H1 (cell line): ENCODE measurements at regions not wholly inside any gene's neighbourhood (a gene's known extent, or its start where the extent isn't known, plus 50 kb on each side); places are given as distances from the start of the nearest gene placed in this dataset.

Experiments used
- CTCF ChIA-PET: fragments of 300-600 bp; sonication (Branson Sonifier 250); formaldehyde crosslinking; loops from one replicate; lab custom pipeline; 2021; ENCODE audit not compliant: partially characterized antibody; lab: Charles Lee
- POLR2A ChIA-PET: fragments of 300-600 bp; sonication (Branson Sonifier 250); formaldehyde crosslinking; loops from one replicate; lab custom pipeline; 2021; ENCODE audit warnings: inconsistent platforms; ENCODE audit not compliant: partially characterized antibody; lab: Charles Lee
- DNase-seq, 2 experiments: peaks; one replicate each; pipeline versions ENCODE4 v3.0.0 to v3.0.0-alpha.2; 2010 to 2022; ENCODE audit warnings: low spot score in 2 of 2, low read depth in 1 of 2, mixed read lengths in 1 of 2
- FAIRE-seq: peaks from 2 replicates; lab custom pipeline; 2011; peaks lifted over from hg19 to GRCh38; lab: Jason Lieb, UNC
- H2AFZ ChIP-seq: 2 replicates; pipeline ENCODE4 v1.8.1; 2012; ENCODE audit warnings: low read length, inconsistent platforms
- H2AK5ac ChIP-seq: 2 replicates; pipeline ENCODE4 v1.6.1; 2013; ENCODE audit warnings: low read depth, low read length
- H2BK120ac ChIP-seq: replicated peaks from 2 replicates; pipeline ENCODE3; 2013; ENCODE audit warnings: low read depth, low read length, inconsistent platforms
- H2BK12ac ChIP-seq: 2 replicates; pipeline ENCODE4 v1.6.1; 2013; ENCODE audit warnings: low read depth, low read length
- H2BK15ac ChIP-seq: 2 replicates; pipeline ENCODE4 v1.6.1; 2013; ENCODE audit warnings: low read length
- H2BK20ac ChIP-seq: 2 replicates; pipeline ENCODE4 v1.6.1; 2013; ENCODE audit warnings: low read length
- H2BK5ac ChIP-seq: 2 replicates; pipeline ENCODE4 v1.6.1; 2013; ENCODE audit warnings: low read depth, low read length
- H3K14ac ChIP-seq: 2 replicates; pipeline ENCODE4 v1.6.1; 2013; ENCODE audit warnings: inconsistent platforms; ENCODE audit not compliant: insufficient read length
- H3K18ac ChIP-seq: 2 replicates; pipeline ENCODE4 v1.6.1; 2013; ENCODE audit warnings: low read length; ENCODE audit errors: extremely low read depth
- H3K23ac ChIP-seq: 2 replicates; pipeline ENCODE4 v1.6.1; 2013; ENCODE audit warnings: inconsistent platforms; ENCODE audit not compliant: insufficient read length
- H3K23me2 ChIP-seq: 2 replicates; pipeline ENCODE4 v1.6.1; 2013; ENCODE audit warnings: low read depth, low read length
- H3K27ac ChIP-seq: 2 replicates; pipeline ENCODE4 v1.6.1; 2011; ENCODE audit warnings: low read depth, low read length, inconsistent platforms
- H3K27me3 ChIP-seq, 4 experiments: replicated peaks in 1 of 4; 1 replicate in 1 of 4; 2 replicates in 3 of 4; pipeline versions ENCODE4 v1.6.1 to v1.8.1; 2011 to 2013; ENCODE audit warnings: low read length in 3 of 4, mild to moderate bottlenecking in 3 of 4, inconsistent platforms in 2 of 4, mixed read lengths in 2 of 4, moderate library complexity in 1 of 4; ENCODE audit not compliant: control insufficient read depth in 3 of 4, insufficient read depth in 3 of 4; ENCODE audit errors: extremely low read depth in 1 of 4
- H3K36me3 ChIP-seq, 4 experiments: 2 replicates each; pipeline versions ENCODE4 v1.6.1 to v1.8.1; 2011 to 2013; ENCODE audit warnings: mild to moderate bottlenecking in 4 of 4, low read length in 3 of 4, moderate library complexity in 2 of 4, control low read depth in 1 of 4, inconsistent platforms in 1 of 4; ENCODE audit not compliant: insufficient read depth in 4 of 4, control insufficient read depth in 2 of 4
- H3K4ac ChIP-seq: replicated peaks from 2 replicates; pipeline ENCODE3; 2013; ENCODE audit warnings: low read length, low read depth, mixed read lengths, inconsistent platforms; ENCODE audit not compliant: insufficient read length
- H3K4me1 ChIP-seq, 4 experiments: replicated peaks in 1 of 4; 1 replicate in 1 of 4; 2 replicates in 3 of 4; pipeline versions ENCODE4 v1.6.1 to v1.8.1; 2011 to 2013; ENCODE audit warnings: low read length in 3 of 4, inconsistent platforms in 2 of 4, mixed read lengths in 1 of 4; ENCODE audit not compliant: insufficient read depth in 4 of 4, control insufficient read depth in 3 of 4
- H3K4me2 ChIP-seq, 2 experiments: 2 replicates each; pipeline versions ENCODE4 v1.6.1 to v1.8.1; 2011 to 2013; ENCODE audit warnings: low read depth in 2 of 2, low read length in 2 of 2, control low read depth in 1 of 2, inconsistent platforms in 1 of 2, mild to moderate bottlenecking in 1 of 2; ENCODE audit not compliant: insufficient read depth in 1 of 2
- H3K4me3 ChIP-seq, 4 experiments: fragments of 200-600, 300-600 bp in 1 of 4; sonication (generic), shearing (Covaris generic), sonication (Bioruptor Twin) in 1 of 4; 2 replicates each; pipeline versions ENCODE4 v1.5.1 to v1.8.1; 2011 to 2016; ENCODE audit warnings: low read length in 4 of 4, low read depth in 3 of 4, control low read depth in 2 of 4, inconsistent platforms in 2 of 4, mild to moderate bottlenecking in 2 of 4, mixed read lengths in 1 of 4, moderate library complexity in 1 of 4; ENCODE audit not compliant: insufficient read depth in 2 of 4; ENCODE audit errors: extremely low read depth in 1 of 4
- H3K56ac ChIP-seq: replicated peaks from 2 replicates; pipeline ENCODE3; 2013; ENCODE audit warnings: low read depth, mild to moderate bottlenecking, mixed read lengths, low read length, inconsistent platforms; ENCODE audit not compliant: insufficient read length
- H3K79me1 ChIP-seq: 2 replicates; pipeline ENCODE4 v1.6.1; 2013; ENCODE audit warnings: low read depth, low read length, control low read depth
- H3K79me2 ChIP-seq, 2 experiments: 2 replicates each; pipeline versions ENCODE4 v1.6.1 to v1.8.1; 2012 to 2013; ENCODE audit warnings: low read length in 2 of 2, mild to moderate bottlenecking in 2 of 2, inconsistent platforms in 1 of 2; ENCODE audit not compliant: insufficient read depth in 2 of 2, control insufficient read depth in 1 of 2
- H3K9ac ChIP-seq, 4 experiments: replicated peaks in 1 of 4; 1 replicate in 1 of 4; 2 replicates in 3 of 4; pipeline versions ENCODE4 v1.6.1 to v1.8.1; 2011 to 2013; ENCODE audit warnings: low read depth in 3 of 4, low read length in 3 of 4, control low read depth in 2 of 4, mild to moderate bottlenecking in 2 of 4, moderate library complexity in 2 of 4, inconsistent platforms in 1 of 4; ENCODE audit errors: extremely low read depth in 1 of 4
- H3K9me3 ChIP-seq, 2 experiments: 2 replicates each; pipeline versions ENCODE4 v1.6.1 to v1.8.1; 2012 to 2013; ENCODE audit warnings: mild to moderate bottlenecking in 2 of 2, moderate library complexity in 2 of 2, control low read depth in 1 of 2, inconsistent platforms in 1 of 2, low read depth in 1 of 2, low read length in 1 of 2, mixed read lengths in 1 of 2; ENCODE audit not compliant: insufficient read depth in 2 of 2
- H4K20me1 ChIP-seq, 2 experiments: replicated peaks in 1 of 2; 2 replicates each; pipeline versions ENCODE3 to v1.8.1; 2011 to 2013; ENCODE audit warnings: inconsistent platforms in 2 of 2, low read length in 2 of 2, mild to moderate bottlenecking in 1 of 2; ENCODE audit not compliant: insufficient read depth in 2 of 2, control insufficient read depth in 1 of 2
- H4K5ac ChIP-seq: 2 replicates; pipeline ENCODE4 v1.6.1; 2013; ENCODE audit warnings: low read length, low read depth, mixed read lengths, inconsistent platforms; ENCODE audit not compliant: insufficient read length
- H4K8ac ChIP-seq: 2 replicates; pipeline ENCODE4 v1.8.0; 2013; ENCODE audit warnings: mild to moderate bottlenecking, moderate library complexity, low read length, inconsistent platforms; ENCODE audit not compliant: insufficient read depth; ENCODE audit errors: extremely low read depth
- H4K91ac ChIP-seq: replicated peaks from 2 replicates; pipeline ENCODE3; 2013; ENCODE audit warnings: low read length, mixed read lengths, inconsistent platforms; ENCODE audit not compliant: insufficient read length
- ASH2L ChIP-seq: fragments of 200-600, 300-600 bp; sonication (generic); IDR thresholded peaks from one replicate; pipeline ENCODE4 v1.7.1; 2017; ENCODE audit warnings: low read length
- ATF2 ChIP-seq: IDR thresholded peaks from 2 replicates; pipeline ENCODE4 v1.6.1; 2012; ENCODE audit warnings: low read length, inconsistent platforms
- BACH1 ChIP-seq: IDR thresholded peaks from 2 replicates; pipeline ENCODE4 v1.6.1; 2012; ENCODE audit warnings: low read length, improper control_type of control experiment
- BRCA1 ChIP-seq: IDR thresholded peaks from 2 replicates; pipeline ENCODE4 v1.6.1; 2012; ENCODE audit warnings: low read depth, low read length, improper control_type of control experiment
- CEBPB ChIP-seq: IDR thresholded peaks from 2 replicates; pipeline ENCODE4 v1.6.1; 2012; ENCODE audit warnings: low read depth, low read length
- FOSL1 ChIP-seq: IDR thresholded peaks from 2 replicates; pipeline ENCODE4 v1.6.1; 2011; ENCODE audit warnings: mild to moderate bottlenecking, low read depth, low read length, moderate library complexity; ENCODE audit not compliant: insufficient read depth
- HDAC6 ChIP-seq: IDR thresholded peaks from one replicate; pipeline ENCODE4 v1.7.1; 2012; ENCODE audit warnings: low read depth, mild to moderate bottlenecking, inconsistent platforms, low read length, moderate library complexity
- KDM1A ChIP-seq: fragments of 200-600, 300-600 bp; sonication (generic); IDR thresholded peaks from 2 replicates; pipeline ENCODE4 v1.7.1; 2016; ENCODE audit warnings: mild to moderate bottlenecking, low read length, borderline replicate concordance
- KDM4A ChIP-seq: IDR thresholded peaks from one replicate; pipeline ENCODE4 v1.7.1; 2012; ENCODE audit warnings: low read depth, mild to moderate bottlenecking, moderate library complexity, low read length, inconsistent platforms; ENCODE audit not compliant: severe bottlenecking
- POLR2A ChIP-seq, 2 experiments: IDR thresholded peaks; 1 replicate in 1 of 2; 2 replicates in 1 of 2; pipeline ENCODE4 v1.6.1; 2011; ENCODE audit warnings: low read depth in 2 of 2, low read length in 2 of 2, mild to moderate bottlenecking in 2 of 2; ENCODE audit errors: control extremely low read depth in 1 of 2
- RAD21 ChIP-seq, 2 experiments: IDR thresholded peaks in 1 of 2; conservative IDR thresholded peaks in 1 of 2; 2 replicates each; pipeline ENCODE4 v1.6.1; 2011; ENCODE audit warnings: low read depth in 2 of 2, low read length in 2 of 2, improper control_type of control experiment in 1 of 2, inconsistent platforms in 1 of 2, mild to moderate bottlenecking in 1 of 2, moderate library complexity in 1 of 2
- RFX5 ChIP-seq: IDR thresholded peaks from 2 replicates; pipeline ENCODE4 v1.6.1; 2011; ENCODE audit warnings: low read depth, low read length, improper control_type of control experiment, borderline replicate concordance
- SP1 ChIP-seq: IDR thresholded peaks from 2 replicates; pipeline ENCODE4 v1.6.1; 2011; ENCODE audit warnings: low read depth, low read length
- SP4 ChIP-seq: IDR thresholded peaks from 2 replicates; pipeline ENCODE4 v1.6.1; 2012; ENCODE audit warnings: low read length, inconsistent platforms
- TAF1 ChIP-seq: IDR thresholded peaks from 2 replicates; pipeline ENCODE4 v1.6.1; 2011; ENCODE audit warnings: mild to moderate bottlenecking, low read depth, low read length
- WGBS, 2 experiments: shearing (Covaris generic) in 1 of 2; methylation state at CpG; one replicate each; pipeline versions ENCODE4 v1.1.6 to v1.1.7; 2013 to 2015; ENCODE audit warnings: low lambda C conversion rate in 2 of 2, mixed read lengths in 2 of 2, inconsistent platforms in 1 of 2, low coverage in 1 of 2, missing lambda C conversion rate in 1 of 2; ENCODE audit not compliant: insufficient replicate concordance in 2 of 2, insufficient coverage in 1 of 2, insufficient read length in 1 of 2; ENCODE audit errors: extremely low coverage in 1 of 2, missing lambda C conversion rate in 1 of 2; 5-methylcytosine and 5-hydroxymethylcytosine counted together

- Histone ChIP-seq H3K4me3 (no peak overlapping the region), H4K20me1 (no peaks in the 10 kb centered on the region), H4K8ac (no peak overlapping the region), H3K9me3 (no peaks in the 10 kb centered on the region; a peak in 1 of 4 replicates), H3K79me2 (no peaks in the 10 kb centered on the region), H2BK20ac (no peak overlapping the region), H3K4me2 (no peak overlapping the region), H2AK5ac (no peak overlapping the region), H3K27me3 (no peaks in the 10 kb centered on the region), H3K27ac (no peak overlapping the region), H3K23ac (no peak overlapping the region), H2BK15ac (no peak overlapping the region), H3K18ac (no peak overlapping the region), H3K4ac (no peak overlapping the region), H2AFZ (no peak overlapping the region), H3K9ac (no peak overlapping the region), H3K23me2 (no peaks in the 10 kb centered on the region), H3K14ac (no peak overlapping the region), H3K79me1 (no peaks in the 10 kb centered on the region), H2BK5ac (no peak overlapping the region), H4K5ac (no peak overlapping the region), H4K91ac (no peak overlapping the region), H3K56ac (no peak overlapping the region), H2BK12ac (no peak overlapping the region), H3K4me1 (no peaks in the 10 kb centered on the region; a peak in 1 of 7 replicates), H2BK120ac (no peak overlapping the region), H3K36me3 (no peaks in the 10 kb centered on the region)
- DNase-seq (peak in 1 of 2 experiments; percentile 23), FAIRE-seq (no peak)
- ChIA-PET CTCF (interaction anchor here (4.1 kb wide), 1 partner anchor 11 kb away, joined by 23 read pairs; no protein-coding TSS in a partner anchor), POLR2A (no interaction called here)
- WGBS, 2 experiments, result 80% methylated on average over 3 of the region's 3 CpGs; no CpG with 5 or more reads in 1 of the 2 experiments
- no peak for TF ChIP-seq FOSL1
- no peak for TF ChIP-seq POLR2A (IDR thresholded peaks at IDR 0.05; ENCODE audit: control extremely low read depth in 1 of 2, low read depth in 2 of 2, low read length in 2 of 2)
- no peak for TF ChIP-seq SP1
- no peak for TF ChIP-seq SP4
- TF ChIP-seq CEBPB, result no peak
- TF ChIP-seq KDM4A, result no peak
- TF ChIP-seq HDAC6, result no peak
- no peak for TF ChIP-seq RAD21 (IDR thresholded peaks at IDR 0.05 in 1 of 2, conservative IDR thresholded peaks at IDR 0.05 in 1 of 2; ENCODE audit: low read depth in 2 of 2, low read length in 2 of 2)
- TF ChIP-seq BACH1, result no peak
- no peak for TF ChIP-seq ATF2
- no peak for TF ChIP-seq RFX5
- no peak for TF ChIP-seq BRCA1
- no peak for TF ChIP-seq TAF1
- TF ChIP-seq KDM1A, result no peak
- no peak for TF ChIP-seq ASH2L
Measured at GRCh38 chr3:139122221-139122581, 77.5 kb upstream of the PRR23C start.
